ENCODE measurements at regions not wholly inside any gene's neighbourhood (a gene's known extent, or its start where the extent isn't known, plus 50 kb on each side); places are given as distances from the start of the nearest gene placed in this dataset.

DNA sequence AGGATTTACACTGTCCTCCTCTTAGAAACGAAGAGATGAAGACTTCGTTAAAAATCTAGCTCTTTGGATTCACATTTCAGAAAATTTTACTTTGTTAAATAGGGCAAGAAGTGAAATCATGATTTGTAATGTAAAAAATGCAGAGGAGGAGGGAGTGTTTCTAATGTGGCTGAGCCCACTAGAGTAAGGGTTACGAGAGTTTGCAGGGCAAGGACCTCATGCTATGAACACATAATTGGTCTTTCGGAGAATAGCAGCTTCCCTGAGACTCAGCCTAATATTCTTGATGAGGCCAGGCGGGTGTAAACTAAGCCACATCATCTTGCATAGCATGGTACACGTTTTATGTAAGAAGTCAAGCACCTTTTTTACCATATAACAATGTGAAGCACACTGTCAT lies 191.0 kb upstream of the ADAMTS16 start:
- no peak for TF ChIP-seq POLR2AphosphoS5 (IDR thresholded peaks at IDR 0.05)
- no peak for TF ChIP-seq POLR2A (IDR thresholded peaks at IDR 0.05; ENCODE audit: low read depth)
- TF ChIP-seq, protein P1, sequence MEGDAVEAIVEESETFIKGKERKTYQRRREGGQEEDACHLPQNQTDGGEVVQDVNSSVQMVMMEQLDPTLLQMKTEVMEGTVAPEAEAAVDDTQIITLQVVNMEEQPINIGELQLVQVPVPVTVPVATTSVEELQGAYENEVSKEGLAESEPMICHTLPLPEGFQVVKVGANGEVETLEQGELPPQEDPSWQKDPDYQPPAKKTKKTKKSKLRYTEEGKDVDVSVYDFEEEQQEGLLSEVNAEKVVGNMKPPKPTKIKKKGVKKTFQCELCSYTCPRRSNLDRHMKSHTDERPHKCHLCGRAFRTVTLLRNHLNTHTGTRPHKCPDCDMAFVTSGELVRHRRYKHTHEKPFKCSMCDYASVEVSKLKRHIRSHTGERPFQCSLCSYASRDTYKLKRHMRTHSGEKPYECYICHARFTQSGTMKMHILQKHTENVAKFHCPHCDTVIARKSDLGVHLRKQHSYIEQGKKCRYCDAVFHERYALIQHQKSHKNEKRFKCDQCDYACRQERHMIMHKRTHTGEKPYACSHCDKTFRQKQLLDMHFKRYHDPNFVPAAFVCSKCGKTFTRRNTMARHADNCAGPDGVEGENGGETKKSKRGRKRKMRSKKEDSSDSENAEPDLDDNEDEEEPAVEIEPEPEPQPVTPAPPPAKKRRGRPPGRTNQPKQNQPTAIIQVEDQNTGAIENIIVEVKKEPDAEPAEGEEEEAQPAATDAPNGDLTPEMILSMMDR (IDR thresholded peaks at IDR 0.05) = no peak
